ENCODE measurements at regions not wholly inside any gene's neighbourhood (a gene's known extent, or its start where the extent isn't known, plus 50 kb on each side); places are given as distances from the start of the nearest gene placed in this dataset.
A peak's percentile ranks its signal among the peaks of the same experiment; 100 is the strongest.

DNA sequence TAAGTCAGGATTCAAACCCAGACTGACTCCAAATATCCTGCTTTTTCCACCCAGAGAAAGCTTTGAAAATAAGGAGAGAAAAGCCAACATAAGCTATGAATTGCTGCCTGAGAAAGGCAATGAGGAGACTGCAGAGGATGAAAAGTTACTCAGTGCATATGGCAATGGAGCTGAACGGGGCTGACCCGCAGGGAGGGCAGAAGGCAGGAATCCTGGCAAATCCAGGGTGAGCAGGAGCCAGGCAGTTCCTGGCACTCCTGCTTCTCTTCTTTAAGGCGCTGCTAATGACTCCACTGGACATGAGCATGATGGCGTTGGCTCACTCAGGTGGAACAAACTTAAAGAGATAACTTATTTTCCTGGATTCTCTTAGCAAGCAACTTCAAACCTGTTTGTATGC lies 95.2 kb upstream of the TMCC3 start:
- DNase-seq: no peak

DNA sequence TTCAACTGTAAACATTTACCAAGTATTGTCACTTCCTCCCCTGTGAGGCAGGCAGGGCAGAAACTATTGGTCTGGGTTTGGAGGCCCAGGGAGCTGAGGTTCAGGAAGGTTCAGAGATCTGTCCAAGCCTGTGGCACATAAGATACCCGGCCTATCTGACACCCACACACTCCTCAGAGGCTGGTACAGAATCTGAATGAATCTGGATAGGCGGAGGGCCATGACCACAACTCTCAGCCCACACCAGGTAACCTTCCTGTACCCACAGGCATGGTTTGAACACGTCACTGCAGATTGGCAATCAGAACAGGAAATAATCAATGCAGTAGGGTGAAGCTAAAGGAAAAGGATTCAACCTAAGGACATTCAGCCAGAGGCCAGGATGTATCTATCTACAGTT lies 92.8 kb upstream of the TMCC3 start:
- DNase-seq: no peak

DNA sequence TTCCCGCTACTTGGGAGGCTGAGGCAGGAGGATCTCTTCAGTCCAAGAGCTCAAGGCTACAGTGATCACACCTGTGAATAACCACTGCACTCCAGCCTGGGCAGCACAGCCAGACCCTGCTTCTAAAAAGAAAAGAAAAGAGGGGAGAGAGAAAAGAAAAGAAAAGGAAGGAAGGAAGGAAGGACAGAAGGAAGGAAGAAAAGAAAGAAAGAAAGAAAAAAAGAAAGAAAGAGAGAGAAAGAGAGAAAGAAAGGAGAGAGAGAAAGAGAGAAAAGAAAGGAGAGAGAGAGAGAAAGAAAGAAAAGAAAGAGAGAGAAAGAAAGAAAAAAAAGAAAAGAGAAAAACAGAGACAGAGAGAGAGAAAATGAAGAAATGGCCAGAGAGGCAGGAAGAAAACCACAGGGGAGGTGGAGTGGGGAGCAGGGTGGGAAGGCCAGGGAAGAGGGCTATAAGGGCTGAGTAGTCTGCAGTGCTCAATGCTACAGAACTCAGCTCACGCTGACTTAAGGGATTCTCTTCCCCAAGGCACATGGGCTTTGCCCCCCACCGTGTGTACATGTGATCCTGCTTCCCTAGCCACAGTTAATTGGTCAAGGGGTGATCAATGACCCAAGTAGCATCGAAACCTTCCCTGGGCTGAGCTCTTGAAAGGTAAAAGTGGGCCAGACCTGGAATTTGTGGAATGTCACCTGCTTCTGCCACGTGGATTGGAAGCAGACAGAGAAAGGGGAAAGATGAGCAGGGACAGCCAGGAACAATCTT lies 90.4 kb upstream of the TMCC3 start:
- DNase-seq: no peak

DNA sequence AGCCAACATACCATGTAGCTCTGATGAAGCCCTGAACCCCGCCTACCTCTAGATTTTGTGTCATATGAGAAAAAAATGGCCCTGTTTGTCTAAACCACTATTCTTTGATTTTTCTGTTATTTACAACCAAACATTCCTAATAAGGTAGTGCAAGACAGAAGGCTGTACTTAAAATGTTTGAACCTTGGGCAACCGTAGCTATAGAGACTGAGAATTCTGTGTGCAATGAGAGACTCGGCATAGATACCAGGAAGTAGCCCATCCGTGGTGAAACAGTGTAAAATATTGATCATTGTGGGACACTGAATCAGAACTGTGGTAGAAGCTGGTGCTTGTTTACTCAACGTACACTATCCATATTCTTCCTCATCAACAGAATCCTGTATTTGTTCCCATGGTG lies 86.5 kb upstream of the TMCC3 start:
- DNase-seq: no peak

DNA sequence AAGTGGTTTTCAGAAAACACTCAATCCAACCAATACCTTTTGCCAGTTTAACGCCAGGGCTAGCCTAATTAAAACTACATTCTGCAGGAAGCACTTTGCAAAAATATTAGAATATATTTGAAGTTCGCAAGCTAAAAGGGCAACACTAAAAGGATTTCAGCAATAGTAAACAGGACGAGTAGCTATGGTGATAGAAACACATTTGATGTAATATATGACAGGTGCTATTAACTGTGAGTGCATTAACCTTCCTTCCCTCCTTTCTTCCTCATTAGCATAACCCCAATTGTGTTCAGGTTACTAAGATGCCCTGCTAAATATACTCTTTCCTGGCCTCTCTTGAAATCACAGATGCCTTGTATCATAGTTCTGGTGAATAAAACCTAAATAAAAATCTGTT lies 85.6 kb upstream of the TMCC3 start:
- no peak for DNase-seq

DNA sequence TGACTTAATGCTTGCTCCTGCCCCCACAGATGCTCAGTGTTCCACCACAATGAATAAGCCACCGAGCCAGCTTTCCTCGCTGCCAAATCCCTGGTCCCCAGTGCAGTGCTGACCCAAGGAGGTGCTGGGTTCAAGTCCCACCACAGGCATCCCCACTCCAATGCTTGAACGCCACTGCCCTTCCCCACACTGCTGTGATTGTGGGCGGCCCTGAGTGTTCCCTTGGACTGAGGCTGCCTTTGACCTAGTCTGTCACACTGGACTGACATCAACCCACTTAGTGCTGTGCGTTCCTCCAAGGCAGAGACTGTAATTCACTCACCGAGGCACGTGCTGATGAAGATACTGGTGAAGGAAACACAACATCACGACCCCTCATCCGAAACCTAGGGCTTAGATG lies 83.4 kb upstream of the TMCC3 start:
- no peak for DNase-seq

DNA sequence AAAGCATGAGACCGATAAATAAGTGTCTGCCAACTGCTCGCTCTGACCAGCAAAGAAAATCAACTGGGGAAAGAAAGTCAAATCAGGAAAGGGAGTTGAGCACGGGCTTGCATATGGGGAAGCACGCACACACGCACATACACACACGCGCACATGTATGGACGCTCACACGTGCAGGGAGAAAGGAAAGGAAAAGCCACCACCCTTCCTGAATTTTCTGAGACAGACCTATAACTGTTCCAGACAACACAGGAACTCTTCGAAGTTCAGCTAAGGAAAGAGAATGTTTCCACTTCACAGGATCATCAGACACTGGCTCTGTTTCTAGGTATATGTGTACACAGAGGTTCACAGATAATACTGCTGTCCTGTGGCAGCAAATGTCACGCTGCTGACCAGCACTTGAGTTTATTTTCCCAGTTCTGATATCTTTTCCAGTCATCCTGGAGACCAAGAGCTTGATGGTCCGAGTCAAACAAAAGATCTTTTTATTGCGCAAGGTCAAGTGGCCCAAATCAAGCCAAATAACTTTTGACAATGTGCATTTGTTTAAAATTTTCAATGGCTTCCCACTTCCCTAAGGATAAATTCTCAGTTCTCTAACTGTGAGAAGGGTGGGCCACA lies 82.1 kb upstream of the TMCC3 start:
- no peak for DNase-seq

DNA sequence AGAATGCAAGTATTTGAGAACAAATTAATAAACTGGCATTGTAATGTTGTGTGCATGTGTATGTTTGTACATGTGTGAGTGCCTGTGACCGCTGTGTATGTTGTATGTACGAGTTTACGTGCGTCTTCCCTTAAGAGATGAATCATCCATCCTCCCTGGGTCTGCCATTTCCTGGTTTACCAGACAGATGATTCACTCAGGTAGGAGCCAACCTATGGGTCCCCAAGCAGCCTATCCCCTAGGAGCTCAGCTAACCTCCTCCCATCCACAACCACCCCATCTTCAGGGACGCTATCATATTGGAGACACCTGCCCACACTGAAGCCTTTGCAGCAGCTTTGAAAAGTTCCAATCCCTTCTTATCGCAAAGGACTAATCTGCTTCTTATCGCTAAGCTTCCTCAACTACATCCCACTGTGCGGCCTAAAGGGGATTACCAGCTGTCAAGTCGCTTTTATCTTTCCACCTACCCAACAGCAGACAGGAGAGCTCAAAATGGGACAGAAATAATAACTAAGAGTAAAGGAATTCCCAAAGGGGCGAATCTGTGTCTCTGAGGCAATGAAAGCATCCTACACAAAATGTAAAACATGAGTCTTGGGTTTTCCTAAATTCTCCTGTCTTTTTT lies 81.5 kb upstream of the TMCC3 start:
- no peak for DNase-seq

DNA sequence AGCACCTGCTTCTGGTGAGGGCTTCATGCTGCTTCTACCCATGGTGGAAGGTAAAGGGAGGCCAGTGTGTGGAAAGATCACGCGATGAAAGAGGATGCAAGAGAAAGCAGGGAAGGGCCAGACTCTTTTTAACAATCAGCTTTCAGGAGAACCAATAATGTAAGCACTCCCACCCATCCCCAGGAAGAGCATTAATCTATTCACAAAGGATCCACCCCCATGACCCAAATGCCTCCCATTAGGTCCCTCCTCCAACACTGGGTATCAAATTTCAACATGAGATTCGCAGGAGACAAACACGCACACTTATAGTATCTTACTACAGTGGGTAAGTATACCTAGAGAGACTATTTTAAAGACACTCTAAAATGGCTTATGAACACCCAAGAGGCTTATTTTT lies 80.5 kb upstream of the TMCC3 start:
- no peak for DNase-seq

DNA sequence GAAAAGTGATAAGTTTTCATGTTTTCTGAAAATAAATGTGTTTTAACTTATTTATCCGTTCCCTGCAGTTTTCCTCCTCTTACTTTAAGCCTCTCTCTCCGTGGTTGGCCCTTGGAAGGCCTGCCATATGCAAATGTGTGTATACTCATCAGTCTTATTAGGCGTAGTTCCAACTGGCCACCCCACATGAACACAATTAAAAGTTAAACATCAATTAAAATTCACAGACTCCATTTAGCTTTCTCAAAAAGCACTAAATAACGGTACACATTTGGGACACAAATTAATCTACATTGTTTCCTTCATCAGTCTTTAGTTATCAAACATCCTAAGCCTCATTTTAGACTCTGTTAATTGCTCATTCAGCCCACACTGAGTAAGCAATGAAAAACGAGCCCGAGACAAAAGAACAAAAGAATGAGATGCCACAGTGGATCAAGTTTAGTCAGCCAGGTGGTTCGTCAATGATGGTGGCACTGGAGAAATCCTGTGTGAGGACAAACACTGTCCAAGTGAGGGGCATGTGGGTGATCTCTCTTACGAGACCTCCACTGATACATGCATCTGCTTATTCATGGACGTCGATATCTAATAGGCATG lies 76.0 kb upstream of the TMCC3 start:
- DNase-seq: peak; percentile 77

DNA sequence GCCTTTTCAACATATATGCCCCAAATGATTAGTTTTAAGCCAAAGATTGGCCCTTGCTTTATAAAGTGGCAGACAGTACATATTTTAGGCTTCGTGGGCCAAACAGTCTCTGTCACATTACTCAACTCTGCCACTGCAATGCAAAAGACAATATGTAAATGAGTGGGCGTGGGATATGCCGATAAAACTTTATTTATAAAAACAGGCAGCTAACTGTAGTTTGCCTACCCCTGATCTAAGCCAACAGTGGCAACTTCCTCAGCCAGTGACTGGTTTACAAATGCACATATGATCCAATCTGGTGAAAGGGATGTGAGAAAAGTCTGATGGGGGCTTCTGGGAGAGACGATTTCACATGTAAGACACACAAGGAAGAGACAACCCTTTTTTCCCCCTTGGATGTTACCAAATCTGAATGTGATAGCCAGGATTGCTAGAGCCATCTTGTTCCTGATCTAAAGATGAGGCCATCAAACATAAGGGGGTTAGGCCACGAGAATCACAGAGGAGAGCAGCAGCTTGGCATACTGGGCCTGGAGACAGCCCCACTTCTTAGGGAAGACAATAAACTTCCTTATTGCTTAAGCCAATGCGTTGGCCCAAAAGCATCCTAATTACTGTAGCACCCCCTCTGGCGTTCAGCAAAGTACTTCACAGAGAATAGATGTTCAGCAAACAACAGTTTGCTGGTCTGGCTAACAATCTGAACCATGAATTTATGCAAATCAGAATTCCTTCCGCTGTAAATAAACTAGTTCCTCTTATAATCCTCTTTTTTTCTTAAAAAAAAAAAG lies 75.2 kb upstream of the TMCC3 start:
- DNase-seq: no peak

DNA sequence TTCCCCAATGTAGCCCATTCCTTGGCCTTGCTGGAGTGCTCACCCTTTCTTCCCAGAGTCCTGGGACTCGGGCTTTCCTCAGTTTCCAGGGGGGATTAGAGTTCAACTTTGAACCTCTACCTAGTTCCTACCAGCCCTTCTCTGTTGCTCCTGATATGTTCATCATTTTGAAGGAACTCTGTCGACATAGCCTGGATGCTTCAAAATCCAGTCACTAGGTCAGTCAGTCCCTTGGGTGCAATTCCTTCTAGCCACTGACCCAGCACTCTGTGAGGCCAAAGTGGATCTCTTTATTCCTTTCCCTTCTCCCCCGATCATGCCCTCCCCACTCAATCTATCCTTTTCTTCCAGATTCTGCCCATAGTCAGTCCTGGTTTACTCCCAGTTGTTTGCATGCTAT lies 72.3 kb upstream of the TMCC3 start:
- no peak for DNase-seq

DNA sequence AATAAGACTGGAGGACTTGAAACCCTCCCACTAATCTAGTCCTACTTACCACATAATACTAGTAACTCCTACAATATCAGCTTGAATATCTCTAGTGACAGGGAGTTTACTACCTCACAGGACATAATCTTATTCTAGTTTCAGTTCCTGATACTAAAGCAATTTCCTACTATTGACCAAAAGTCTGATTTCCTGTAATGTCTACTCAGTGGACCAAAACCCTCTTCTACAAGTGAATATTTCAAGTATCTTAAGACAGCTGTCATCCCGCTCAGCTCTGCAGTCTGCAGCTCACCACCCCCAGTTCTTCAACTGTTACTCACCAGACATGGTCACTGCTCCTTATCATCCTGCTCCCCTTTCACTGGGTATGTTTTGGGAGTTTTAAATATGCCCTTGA lies 70.8 kb upstream of the TMCC3 start:
- no peak for DNase-seq

DNA sequence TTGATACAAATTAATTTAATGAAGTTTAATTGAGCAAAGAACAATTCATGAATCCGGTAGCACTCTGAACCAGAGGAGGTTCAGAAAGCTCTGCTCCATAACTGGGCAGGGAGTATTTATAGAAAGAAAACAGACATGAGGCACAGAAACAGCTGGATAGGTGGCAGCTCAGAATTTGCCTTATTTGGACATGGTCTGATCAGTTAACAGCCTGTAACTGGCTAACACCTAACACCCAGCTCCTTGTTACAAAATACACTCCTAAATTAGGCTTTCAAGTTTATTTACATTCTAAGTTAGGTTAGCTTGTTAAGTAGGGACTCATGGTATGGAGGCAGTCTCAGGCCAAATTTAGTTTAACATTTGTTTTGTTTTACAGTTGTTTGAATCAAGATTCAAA lies 67.8 kb upstream of the TMCC3 start:
- no peak for DNase-seq

DNA sequence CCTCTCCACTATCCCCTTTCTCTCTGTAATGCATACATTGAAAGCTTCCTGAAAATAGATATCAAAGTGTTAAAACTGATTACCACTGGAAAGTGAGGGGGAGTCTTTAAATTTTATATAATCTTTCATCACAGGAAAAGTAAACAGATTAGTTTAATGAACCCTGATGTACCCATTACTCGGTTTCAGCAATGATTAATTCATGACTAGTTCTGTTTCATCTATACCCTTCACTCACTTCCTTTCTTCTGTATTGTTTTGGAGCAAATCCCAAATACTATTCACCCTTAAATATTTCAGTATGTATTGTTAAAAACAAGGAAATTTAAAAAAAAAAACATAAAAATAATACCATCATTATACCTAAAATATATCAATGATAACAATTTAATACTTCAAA lies 67.3 kb upstream of the TMCC3 start:
- DNase-seq: no peak

DNA sequence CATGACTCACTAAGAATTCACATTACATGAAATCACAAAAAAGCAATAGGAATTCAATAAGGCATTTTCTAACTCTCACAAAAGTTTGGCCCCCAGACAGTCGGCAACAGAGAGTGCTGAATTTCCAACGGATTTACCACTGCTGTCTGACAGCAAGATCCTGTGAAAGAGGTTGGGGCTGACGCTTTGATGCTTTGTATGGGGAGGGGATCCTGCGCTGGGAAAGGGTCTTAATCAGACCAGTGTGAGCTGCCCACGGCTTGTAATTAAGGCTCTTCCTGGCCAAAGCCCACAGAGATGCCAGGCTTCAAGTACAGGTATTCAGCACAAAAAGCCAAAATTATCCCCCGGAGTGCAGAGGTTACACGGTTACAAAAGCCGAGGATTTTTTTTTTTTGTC lies 66.8 kb upstream of the TMCC3 start:
- no peak for DNase-seq

DNA sequence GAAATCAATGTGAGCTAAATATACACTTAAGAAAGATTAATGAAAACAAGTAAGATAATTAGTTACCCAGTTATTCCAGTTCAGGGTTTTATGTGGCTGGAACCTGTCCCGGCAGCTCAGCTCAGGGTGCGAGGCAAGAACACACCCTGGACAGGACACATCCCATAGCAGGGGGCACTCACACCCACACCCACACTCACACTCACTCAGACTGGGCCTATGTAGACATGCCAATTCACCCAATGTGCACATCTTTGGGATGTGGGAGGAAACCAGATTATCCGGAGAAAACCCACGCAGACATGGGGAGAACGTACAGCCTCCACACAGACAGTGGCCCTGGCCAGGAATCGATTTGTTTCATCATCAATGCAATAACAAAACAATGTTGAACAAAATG lies 66.0 kb upstream of the TMCC3 start:
- no peak for DNase-seq

DNA sequence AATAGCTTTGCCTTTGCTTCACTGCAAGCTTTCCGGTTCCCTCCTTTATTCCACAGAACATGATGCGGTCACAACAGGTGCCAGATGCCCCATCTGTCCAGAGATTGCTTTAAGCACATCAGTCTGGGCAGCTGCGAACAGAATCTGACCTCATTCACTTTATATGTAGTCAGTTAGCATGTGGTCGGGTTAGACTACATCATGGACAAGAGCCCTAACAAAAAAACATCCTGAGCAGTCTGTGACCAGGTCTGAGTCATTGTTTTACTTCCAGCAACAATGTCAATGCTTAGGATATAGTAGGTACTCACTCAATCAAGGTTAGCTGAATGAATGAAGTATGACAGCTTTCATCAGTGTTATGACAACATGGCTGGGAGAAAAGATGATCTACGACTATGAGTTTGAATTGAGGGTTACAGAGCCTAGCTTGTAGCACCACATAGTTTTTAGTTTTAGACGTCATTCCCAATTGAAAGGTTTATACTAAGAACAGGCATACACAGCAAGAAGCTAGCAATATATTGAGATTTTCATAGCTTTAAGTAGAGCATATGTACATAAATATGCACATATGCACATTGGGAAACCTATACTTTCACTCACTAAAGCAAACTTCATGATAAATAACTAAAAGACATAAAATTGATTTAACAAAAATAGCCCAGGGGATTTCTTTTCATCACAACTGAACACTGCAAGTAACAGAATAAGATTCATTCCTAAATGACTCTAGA lies 64.2 kb upstream of the TMCC3 start:
- peak; percentile 75 for DNase-seq

DNA sequence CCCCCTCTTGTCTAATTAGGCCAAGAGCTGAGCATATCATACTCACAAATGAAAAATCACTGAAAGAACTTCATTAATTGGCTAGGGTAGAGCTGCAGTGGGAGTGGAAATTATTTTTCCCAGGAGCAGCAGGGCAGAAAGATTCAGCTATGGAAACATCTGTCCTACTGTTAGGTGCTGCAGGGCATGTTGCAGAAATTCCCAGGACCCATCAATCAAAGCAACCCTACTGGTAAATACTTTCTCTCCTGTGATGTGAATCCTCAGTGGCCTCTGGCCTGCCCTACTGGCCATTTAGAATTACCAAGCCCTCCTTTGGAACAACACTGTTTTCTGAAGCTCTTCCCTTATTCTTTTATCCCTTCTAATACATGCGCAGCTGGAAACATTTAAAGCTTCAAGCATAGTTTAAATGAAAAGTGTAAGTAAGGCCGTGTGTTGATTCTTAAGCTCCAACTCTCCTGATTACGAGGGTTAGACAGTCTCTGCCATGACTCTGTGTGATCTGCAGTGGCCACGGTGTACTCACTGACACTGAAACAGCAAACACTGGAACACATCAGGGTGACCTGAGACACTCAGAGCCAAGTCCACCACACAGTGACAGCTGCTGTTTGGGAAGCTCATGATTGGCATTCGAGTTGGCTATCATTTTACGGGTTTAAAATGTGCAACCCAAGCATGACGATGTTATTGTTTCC lies 62.6 kb upstream of the TMCC3 start:
- peak; percentile 55 for DNase-seq

DNA sequence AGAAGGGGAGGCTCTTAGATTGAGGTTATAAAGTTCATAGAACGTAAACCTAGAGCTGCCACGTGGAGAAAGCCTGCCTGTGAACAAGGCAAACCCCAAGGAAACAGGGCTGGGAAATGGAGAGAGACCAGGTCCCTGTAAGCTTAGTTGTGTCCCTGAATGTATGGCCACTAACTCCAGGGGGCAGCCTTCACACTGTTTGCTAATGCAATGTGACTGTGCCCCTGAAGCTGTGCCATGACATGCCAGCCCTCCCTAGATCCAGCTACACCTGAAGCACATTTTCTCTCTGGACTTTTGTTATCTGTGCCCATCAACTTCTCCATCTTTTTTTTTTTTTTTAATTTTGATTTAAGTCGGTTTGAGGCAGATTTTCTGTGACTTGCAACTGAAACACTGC lies 60.6 kb upstream of the TMCC3 start:
- DNase-seq: no peak

DNA sequence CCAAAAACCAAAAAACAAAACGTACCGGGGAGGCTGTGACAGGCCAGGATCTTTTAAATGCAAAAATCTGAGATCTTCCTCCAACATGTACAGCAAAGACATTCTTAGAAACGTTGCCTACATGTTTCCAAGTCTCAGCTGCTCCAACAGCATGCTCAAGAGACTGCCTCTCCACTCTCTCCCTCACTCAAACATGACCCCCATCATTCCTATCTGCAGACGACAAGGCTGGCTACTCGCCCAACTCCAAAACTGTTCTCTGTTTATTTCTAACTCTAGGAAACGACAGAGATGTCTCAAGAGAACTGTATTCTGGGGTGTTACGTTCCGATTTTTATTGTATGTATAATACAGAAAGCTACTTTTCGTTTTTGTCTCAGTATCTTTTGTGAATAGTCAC lies 57.5 kb upstream of the TMCC3 start:
- peak; percentile 70 for DNase-seq

DNA sequence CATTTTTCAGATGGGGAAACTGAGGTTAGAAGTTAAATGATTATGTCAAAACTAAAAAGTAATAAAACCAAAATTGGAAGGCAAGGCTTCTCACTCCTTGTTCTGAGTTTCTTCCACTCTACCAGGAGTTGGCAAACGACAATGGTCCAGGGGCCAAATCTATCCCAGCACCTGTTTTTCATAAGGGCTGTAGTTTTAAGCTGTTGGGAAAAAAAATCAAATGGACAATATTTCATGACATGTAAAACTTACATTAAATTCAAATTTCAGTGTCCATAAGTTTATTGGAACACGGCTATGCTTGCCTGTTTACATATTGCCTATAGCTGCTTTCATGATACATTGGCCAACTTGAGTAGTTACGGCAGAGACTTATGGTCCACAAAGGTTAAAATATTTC lies 56.7 kb upstream of the TMCC3 start:
- no peak for DNase-seq

Data from eye (tissue), 1 donor.